OCI-LY7 (cell line): ENCODE measurements at regions not wholly inside any gene's neighbourhood (a gene's known extent, or its start where the extent isn't known, plus 50 kb on each side); places are given as distances from the start of the nearest gene placed in this dataset.

Source experiments
- CTCF ChIP-seq: fragments of 200-600 bp; sonication (generic); conservative IDR thresholded peaks from 2 replicates; pipeline ENCODE4 v1.5.1; 2014; ENCODE audit warnings: mild to moderate bottlenecking, antibody characterized with exemption, low read length, moderate library complexity, mixed read lengths
- EZH2phosphoT487 ChIP-seq: fragments of 200-600 bp; sonication (generic); IDR thresholded peaks from 2 replicates; pipeline ENCODE4 v1.6.1; 2018; ENCODE audit warnings: low read depth, borderline replicate concordance, mild to moderate bottlenecking, mixed run types, antibody characterized with exemption, low read length, moderate library complexity, mixed read lengths

- TF ChIP-seq CTCF (no peak), EZH2phosphoT487 (no peak)
These were observed 634.9 kb downstream of the BCOR start for GRCh38 chrX:39462835-39463234.
